Colonic mucosa (tissue), 4 donors: ENCODE measurements at regions not wholly inside any gene's neighbourhood (a gene's known extent, or its start where the extent isn't known, plus 50 kb on each side); places are given as distances from the start of the nearest gene placed in this dataset.

ENCODE experiments used
- DNase-seq: peaks from one replicate; pipeline ENCODE4 v3.0.0-alpha.2; 2020
- H3K27ac ChIP-seq: fragments of 200-600 bp; one replicate; pipeline ENCODE4 v1.8.0; 2021
- H3K27me3 ChIP-seq: fragments of 200-600 bp; one replicate; pipeline ENCODE4 v1.8.0; 2021
- H3K36me3 ChIP-seq: fragments of 200-600 bp; one replicate; pipeline ENCODE4 v1.8.0; 2021
- H3K4me1 ChIP-seq: fragments of 200-600 bp; one replicate; pipeline ENCODE4 v1.8.0; 2021; ENCODE audit warnings: mild to moderate bottlenecking
- H3K4me3 ChIP-seq: fragments of 200-600 bp; one replicate; pipeline ENCODE4 v1.8.0; 2021
- H3K9ac ChIP-seq, 2 donors: one replicate each; pipeline ENCODE4 v1.7.0; 2013; ENCODE audit warnings: control low read depth in 2 of 2, low read depth in 2 of 2, low read length in 2 of 2
- H3K9me3 ChIP-seq: fragments of 200-600 bp; one replicate; pipeline ENCODE4 v1.8.0; 2021
- intact Hi-C: fragments of 100-400 bp; cut with DNase I; formaldehyde crosslinking; loops from one replicate; pipeline ENCODE4 v1.14.1; 2022
- TF ChIP-seq, protein P1 (sequence below): fragments of 200-600 bp; IDR thresholded peaks from one replicate; pipeline ENCODE4 v1.8.0; 2022; ENCODE audit warnings: antibody characterized with exemption, mild to moderate bottlenecking
- donor health status: healthy.
- donor health status: DM: no; HTN: no; CAD: no.
- donor health status: DM: no; HTN: no; CAD: no.

DNA sequence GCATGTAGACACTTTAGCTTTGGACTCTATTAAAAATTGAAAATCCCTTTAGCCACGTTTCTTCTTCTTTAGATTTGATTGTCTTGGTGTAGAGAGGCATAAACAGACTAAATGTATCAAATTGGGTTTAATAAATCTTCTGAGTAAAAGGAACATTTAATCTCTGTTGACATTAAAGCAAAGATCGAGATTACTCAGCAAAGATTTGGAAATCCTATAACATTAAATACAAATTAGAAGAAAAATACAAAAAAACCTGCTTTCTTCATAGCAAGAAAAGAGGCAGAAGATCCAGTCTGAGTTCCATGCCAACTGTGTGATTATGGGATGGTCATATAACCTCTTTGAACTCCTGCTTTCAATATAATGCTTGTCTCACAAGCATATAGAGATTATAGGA lies 172.3 kb downstream of the GJA1 start:
- no peaks in the 10 kb centered on the region for H3K9me3 ChIP-seq
- no peaks in the 10 kb centered on the region for H3K4me1 ChIP-seq
- H3K4me3 ChIP-seq: no peak overlapping the region
- intact Hi-C loops: no loop called here
- no peak for DNase-seq
- H3K27me3 ChIP-seq: no peaks in the 10 kb centered on the region
- no peak overlapping the region for H3K9ac ChIP-seq
- H3K27ac ChIP-seq: no peak overlapping the region
- no peaks in the 10 kb centered on the region for H3K36me3 ChIP-seq
- TF ChIP-seq, protein P1, sequence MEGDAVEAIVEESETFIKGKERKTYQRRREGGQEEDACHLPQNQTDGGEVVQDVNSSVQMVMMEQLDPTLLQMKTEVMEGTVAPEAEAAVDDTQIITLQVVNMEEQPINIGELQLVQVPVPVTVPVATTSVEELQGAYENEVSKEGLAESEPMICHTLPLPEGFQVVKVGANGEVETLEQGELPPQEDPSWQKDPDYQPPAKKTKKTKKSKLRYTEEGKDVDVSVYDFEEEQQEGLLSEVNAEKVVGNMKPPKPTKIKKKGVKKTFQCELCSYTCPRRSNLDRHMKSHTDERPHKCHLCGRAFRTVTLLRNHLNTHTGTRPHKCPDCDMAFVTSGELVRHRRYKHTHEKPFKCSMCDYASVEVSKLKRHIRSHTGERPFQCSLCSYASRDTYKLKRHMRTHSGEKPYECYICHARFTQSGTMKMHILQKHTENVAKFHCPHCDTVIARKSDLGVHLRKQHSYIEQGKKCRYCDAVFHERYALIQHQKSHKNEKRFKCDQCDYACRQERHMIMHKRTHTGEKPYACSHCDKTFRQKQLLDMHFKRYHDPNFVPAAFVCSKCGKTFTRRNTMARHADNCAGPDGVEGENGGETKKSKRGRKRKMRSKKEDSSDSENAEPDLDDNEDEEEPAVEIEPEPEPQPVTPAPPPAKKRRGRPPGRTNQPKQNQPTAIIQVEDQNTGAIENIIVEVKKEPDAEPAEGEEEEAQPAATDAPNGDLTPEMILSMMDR: no peak

DNA sequence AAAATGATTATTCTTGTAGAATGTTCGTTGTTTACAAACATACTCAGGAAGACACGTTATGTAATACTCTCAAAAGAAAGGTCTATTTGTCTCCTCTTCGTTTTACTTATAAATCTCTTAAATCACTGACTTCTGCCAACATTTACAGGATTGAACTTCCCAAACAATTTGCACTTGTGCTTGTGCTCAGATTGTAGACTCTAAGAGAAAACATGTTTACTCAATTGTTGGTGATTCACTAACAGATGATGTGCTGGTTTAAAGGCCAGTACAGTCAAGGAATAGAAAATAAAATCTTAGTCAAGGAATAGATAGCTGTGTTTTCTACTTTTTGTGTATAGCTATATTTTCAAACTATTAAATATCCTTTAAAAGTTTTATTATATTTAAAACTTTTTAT lies 172.8 kb downstream of the GJA1 start:
- Histone ChIP-seq H3K27ac (no peak overlapping the region), H3K36me3 (no peaks in the 10 kb centered on the region), H3K4me3 (no peak overlapping the region), H3K9me3 (no peaks in the 10 kb centered on the region), H3K4me1 (no peaks in the 10 kb centered on the region), H3K27me3 (no peaks in the 10 kb centered on the region), H3K9ac (no peak overlapping the region)
- intact Hi-C loops: no loop called here
- TF ChIP-seq, protein P1: no peak
- no peak for DNase-seq

DNA sequence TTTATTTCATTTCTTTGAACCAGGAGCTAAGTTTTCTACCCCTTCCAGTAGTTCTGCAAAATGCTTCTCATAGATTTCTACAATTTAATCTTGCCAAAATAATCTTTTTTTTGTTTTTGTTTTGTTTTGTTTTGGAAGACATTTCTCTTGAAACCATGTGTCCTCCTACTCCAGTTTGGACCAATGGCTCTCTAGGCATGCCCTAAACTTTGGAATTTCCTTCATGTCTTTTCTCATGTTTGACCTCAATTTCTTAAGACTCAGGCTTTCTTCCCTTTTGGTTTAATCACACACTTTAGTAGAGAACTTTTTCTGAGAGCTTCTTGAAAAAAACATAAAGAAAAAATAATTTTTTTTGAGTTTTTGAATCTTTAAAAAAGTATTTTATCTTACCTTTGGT lies 173.8 kb downstream of the GJA1 start:
- Histone ChIP-seq H3K36me3 (no peaks in the 10 kb centered on the region), H3K9me3 (no peaks in the 10 kb centered on the region), H3K27ac (no peak overlapping the region), H3K4me1 (no peaks in the 10 kb centered on the region), H3K4me3 (no peak overlapping the region), H3K9ac (no peak overlapping the region), H3K27me3 (no peaks in the 10 kb centered on the region)
- TF ChIP-seq, protein P1: no peak
- DNase-seq: no peak
- intact Hi-C loops: no loop called here

DNA sequence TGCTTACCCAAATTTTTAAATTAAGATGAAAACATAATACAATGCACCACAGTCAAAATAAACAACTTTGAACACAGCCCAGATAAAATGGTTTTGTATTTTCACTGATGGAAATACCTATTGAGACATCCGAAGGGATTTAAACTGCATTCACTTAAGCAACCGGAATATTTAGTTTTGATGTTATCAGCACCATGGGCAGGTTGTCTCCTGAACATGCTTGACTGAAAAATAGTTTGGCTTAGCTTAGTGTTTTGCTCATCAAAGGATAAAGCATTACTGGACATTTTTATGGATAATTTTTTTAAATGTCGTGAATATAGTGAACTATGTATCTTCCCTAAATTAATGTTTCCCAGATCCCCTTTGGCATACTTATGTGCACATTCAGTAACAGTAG lies 177.5 kb downstream of the GJA1 start:
- Histone ChIP-seq H3K27me3 (no peaks in the 10 kb centered on the region), H3K27ac (no peak overlapping the region), H3K9ac (no peak overlapping the region), H3K9me3 (no peaks in the 10 kb centered on the region), H3K36me3 (no peaks in the 10 kb centered on the region), H3K4me1 (no peaks in the 10 kb centered on the region), H3K4me3 (no peak overlapping the region)
- TF ChIP-seq, protein P1: no peak
- no peak for DNase-seq
- intact Hi-C loops: no loop called here

DNA sequence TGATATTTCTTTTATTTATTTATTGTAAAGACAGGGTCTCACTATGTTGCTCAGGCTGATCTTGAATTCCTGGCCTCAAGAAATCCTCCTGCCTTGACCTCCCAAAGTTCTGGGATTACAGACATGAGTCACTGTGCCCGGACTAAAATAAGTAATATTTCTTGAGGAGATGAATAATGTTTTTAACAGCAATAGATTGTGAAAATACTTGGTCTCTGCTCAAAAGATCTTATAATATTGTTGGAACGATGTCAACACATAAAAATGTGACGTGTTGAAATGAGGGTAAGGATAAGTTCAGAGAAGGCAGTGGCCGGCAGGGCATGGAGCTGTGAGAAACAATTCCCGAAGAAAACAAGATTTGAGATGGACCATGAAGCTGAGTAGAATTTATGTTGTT lies 178.7 kb downstream of the GJA1 start:
- intact Hi-C loops: no loop called here
- Histone ChIP-seq H3K9ac (no peak overlapping the region), H3K4me1 (no peaks in the 10 kb centered on the region), H3K9me3 (no peaks in the 10 kb centered on the region), H3K27ac (no peak overlapping the region), H3K36me3 (no peaks in the 10 kb centered on the region), H3K4me3 (no peak overlapping the region), H3K27me3 (no peaks in the 10 kb centered on the region)
- TF ChIP-seq, protein P1: no peak
- DNase-seq: no peak

DNA sequence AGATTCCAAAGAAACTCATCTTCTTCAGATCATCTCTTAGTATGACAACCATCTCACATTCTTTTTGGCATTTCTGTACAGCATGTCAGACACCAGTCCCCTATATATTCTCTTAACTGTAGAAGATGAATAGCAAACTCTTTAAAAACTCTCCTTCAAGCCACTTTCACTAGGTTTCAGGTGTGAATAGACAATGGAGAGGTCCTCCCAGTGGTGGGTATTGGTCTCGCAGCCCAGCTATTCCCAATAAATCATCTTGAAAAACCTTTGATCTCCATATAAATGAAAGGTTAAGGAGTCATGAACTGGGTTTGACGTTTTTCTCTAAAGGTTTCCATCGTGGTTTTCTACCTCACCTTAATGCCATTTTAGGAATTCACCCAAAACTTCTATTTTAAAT lies 180.0 kb downstream of the GJA1 start:
- Histone ChIP-seq H3K9ac (no peak overlapping the region), H3K9me3 (no peaks in the 10 kb centered on the region), H3K27ac (no peak overlapping the region), H3K4me1 (no peaks in the 10 kb centered on the region), H3K27me3 (no peaks in the 10 kb centered on the region), H3K4me3 (no peak overlapping the region), H3K36me3 (no peaks in the 10 kb centered on the region)
- no peak for DNase-seq
- intact Hi-C loops: no loop called here
- TF ChIP-seq, protein P1: no peak
